HUDEP-2 (cell line): ENCODE measurements at regions not wholly inside any gene's neighbourhood (a gene's known extent, or its start where the extent isn't known, plus 50 kb on each side); places are given as distances from the start of the nearest gene placed in this dataset.

ENCODE experiments used
- DNase-seq, 76 experiments: peaks; one replicate each; lab custom pipeline; 2025; ENCODE audit not compliant: unreplicated experiment in 76 of 76; lab: John Stamatoyannopoulos, UW

- no peak for DNase-seq
Observed at GRCh38 chr6:21648475-21649050, 55.0 kb downstream of the SOX4 start.

GRCh38 chr6:21653323-21653722, 59.8 kb downstream of the SOX4 start:
- no peak for DNase-seq

- DNase-seq: no peak
Observed at GRCh38 chr6:21653905-21654304, 60.4 kb downstream of the SOX4 start.

- no peak for DNase-seq
Observed at GRCh38 chr6:21654361-21654760, 60.8 kb downstream of the SOX4 start.

- DNase-seq: no peak
Observed at GRCh38 chr6:21663966-21664313, 70.4 kb downstream of the SOX4 start.

GRCh38 chr6:21664314-21665109, 71.0 kb downstream of the SOX4 start:
- DNase-seq: no peak

- no peak for DNase-seq
Observed at GRCh38 chr6:21665110-21665391, 71.5 kb downstream of the SOX4 start.

GRCh38 chr6:21665392-21666200, 72.0 kb downstream of the SOX4 start:
- no peak for DNase-seq

GRCh38 chr6:21666201-21666691, 72.7 kb downstream of the SOX4 start:
- no peak for DNase-seq

- no peak for DNase-seq
Observed at GRCh38 chr6:21666853-21667681, 73.5 kb downstream of the SOX4 start.

GRCh38 chr6:21668795-21669194, 75.2 kb downstream of the SOX4 start:
- no peak for DNase-seq

- no peak for DNase-seq
Observed at GRCh38 chr6:21676769-21677168, 83.2 kb downstream of the SOX4 start.

GRCh38 chr6:21678990-21679389, 85.4 kb downstream of the SOX4 start:
- DNase-seq: no peak

- DNase-seq: no peak
Observed at GRCh38 chr6:21679761-21680265, 86.3 kb downstream of the SOX4 start.

- DNase-seq: no peak
Observed at GRCh38 chr6:21680611-21681010, 87.1 kb downstream of the SOX4 start.

GRCh38 chr6:21690489-21690888, 96.9 kb downstream of the SOX4 start:
- DNase-seq: no peak

GRCh38 chr6:21691685-21692346, 98.3 kb downstream of the SOX4 start:
- no peak for DNase-seq

GRCh38 chr6:21692721-21693120, 99.2 kb downstream of the SOX4 start:
- DNase-seq: no peak

GRCh38 chr6:21694168-21694567, 100.6 kb downstream of the SOX4 start:
- DNase-seq: no peak
